Renal pelvis (tissue), 1 donor: ENCODE measurements at regions not wholly inside any gene's neighbourhood (a gene's known extent, or its start where the extent isn't known, plus 50 kb on each side); places are given as distances from the start of the nearest gene placed in this dataset.
A peak's percentile ranks its signal among the peaks of the same experiment; 100 is the strongest.

Source experiments
- DNase-seq: peaks from one replicate; pipeline ENCODE4 v3.0.0-alpha.2; 2013

DNA sequence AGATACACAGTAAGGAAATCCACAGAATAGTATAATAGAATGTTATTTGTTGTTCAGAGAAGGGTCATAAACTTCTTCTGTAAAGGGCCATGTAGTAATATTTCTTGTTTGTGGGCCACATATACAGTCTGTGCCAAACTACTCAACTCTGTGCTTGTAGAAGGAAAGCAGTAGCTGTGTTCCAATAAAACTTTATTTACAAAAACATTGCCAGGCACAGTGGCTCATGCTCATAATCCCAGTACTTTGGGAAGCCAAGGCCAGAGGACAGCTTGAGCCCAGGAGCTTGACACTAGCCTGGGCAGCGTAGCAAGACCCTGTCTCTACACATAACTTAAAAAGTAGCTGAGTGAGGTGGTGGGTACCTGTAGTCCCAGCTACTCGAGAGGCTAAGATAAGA is 612.8 kb upstream of the PSMD7 start:
- no peak for DNase-seq

GRCh38 chr16:73672135-73672534 is 624.2 kb upstream of the ZFHX3 start:
- DNase-seq = no peak

DNA sequence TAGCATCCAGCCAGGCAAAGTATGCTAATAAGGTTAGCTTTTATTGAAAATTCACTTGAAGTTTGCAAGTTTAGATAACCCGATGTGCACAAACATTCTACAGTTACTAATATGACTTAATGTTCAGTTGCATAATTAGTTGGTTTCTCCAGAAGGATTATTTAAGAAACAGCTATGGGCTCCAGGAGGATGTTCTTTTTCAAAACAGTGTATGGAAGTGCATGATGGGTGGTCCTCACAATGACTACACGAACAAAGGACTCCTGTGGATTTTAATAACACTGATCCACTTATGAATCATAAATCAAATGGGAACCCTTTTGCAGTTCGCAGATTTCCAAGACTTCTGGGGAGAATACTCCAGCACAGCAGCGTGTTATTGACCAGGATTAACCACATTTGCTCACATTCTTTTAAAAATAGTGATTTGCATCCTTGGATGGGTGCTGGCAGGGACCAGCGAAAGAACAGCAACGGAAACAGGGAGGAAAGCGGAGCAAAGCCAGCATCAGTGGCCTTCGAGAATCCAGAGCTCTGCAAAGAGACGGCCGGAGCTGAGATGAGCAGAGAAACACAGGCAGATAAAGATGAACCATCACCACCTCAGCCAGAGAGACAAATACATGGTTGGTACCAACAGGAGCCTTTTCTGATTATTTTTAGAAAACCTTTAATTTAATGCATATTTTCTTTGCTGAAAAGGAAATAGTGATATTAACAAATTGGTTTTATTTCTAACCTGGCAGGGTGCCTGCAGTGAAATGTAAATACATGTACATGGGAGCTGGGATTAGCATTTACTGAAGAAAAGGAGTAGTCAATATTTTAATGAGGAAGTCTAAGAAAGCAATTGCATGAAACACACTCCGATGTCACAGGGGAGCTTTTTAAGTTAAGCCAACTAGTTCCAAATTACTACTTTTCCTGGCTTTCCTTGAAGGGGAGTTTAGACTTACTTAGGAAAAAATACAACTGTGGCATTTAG is 623.2 kb upstream of the ZFHX3 start:
- DNase-seq = no peak

- no peak for DNase-seq
Observed at GRCh38 chr16:73669535-73670274, 621.8 kb upstream of the ZFHX3 start.

DNA sequence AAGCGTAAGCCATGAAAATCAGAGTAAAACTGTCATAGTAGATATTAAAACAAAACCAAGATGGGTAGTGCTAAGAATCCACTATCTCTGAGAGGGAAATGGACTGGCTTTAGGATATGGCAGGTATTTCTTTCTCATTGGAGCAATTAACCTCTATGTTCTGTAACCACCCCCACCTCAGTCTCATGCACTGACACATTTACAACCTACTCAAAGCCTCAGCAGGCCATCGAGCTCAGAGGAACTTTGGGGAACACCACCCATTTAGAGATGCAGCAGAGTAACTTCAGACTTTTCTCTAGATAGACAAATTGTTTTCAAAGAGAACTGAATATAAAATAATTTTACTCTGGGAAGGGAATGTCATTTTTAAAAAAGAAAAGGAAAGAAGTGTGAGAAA is 615.8 kb upstream of the ZFHX3 start:
- no peak for DNase-seq

DNA sequence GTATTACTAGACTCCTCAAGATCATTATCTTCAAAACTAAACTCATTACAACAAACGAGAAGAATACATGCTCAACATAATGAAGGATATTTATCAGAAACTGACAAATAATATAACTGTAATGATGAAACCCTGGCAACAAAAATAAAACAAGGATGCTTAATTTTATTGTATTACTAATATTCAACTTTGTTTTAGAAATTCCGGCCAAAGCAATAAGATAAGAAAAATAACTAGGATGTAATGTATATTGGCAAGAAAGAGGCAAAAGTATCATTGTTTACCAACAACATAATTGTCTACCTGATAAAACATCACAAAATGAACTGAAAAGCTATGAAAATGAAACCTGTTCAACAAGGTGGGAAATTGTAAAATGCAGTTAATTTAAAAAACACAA is 588.3 kb upstream of the ZFHX3 start:
- no peak for DNase-seq

GRCh38 chr16:73629011-73629410 is 581.1 kb upstream of the ZFHX3 start:
- no peak for DNase-seq

DNA sequence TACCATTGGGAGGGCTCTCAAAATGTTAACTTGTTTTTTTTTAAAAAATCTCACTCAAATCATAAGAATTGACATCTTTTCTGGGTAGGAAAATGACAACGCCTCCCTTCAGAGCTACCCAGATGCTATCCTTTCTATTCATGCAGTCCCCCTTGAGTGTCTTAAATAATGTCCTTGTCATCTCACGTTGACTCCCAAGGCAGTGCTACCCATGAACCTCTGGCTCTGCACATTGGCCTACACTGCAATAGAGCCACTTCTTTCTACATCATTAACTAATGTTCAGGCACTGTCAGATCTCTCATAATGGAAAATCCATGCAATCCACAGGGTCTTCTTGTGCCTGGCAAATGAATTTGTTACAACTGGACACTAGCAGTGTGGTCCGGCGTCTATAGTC is 569.8 kb upstream of the ZFHX3 start:
- no peak for DNase-seq

DNA sequence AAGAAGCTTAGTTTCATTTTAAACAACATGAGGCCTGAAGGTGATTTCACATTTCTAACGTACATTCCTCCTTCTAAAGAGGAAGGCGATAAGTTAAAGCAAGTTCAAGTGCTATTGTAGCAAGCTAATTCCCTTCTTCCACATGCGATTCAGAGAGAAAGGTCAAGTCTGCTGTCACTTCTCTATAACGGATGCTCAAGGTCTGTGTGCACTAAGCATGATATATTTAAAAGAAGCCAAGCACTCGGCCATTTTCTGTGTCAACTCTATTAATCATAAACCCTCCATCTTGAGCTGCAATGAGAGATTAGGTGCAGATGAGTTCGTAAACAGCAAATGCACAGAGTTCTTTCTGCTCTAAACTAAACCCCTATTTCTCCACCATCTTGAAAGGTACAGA is 568.8 kb upstream of the ZFHX3 start:
- DNase-seq = no peak

- no peak for DNase-seq
Observed at GRCh38 chr16:73616166-73616753, 568.3 kb upstream of the ZFHX3 start.

DNA sequence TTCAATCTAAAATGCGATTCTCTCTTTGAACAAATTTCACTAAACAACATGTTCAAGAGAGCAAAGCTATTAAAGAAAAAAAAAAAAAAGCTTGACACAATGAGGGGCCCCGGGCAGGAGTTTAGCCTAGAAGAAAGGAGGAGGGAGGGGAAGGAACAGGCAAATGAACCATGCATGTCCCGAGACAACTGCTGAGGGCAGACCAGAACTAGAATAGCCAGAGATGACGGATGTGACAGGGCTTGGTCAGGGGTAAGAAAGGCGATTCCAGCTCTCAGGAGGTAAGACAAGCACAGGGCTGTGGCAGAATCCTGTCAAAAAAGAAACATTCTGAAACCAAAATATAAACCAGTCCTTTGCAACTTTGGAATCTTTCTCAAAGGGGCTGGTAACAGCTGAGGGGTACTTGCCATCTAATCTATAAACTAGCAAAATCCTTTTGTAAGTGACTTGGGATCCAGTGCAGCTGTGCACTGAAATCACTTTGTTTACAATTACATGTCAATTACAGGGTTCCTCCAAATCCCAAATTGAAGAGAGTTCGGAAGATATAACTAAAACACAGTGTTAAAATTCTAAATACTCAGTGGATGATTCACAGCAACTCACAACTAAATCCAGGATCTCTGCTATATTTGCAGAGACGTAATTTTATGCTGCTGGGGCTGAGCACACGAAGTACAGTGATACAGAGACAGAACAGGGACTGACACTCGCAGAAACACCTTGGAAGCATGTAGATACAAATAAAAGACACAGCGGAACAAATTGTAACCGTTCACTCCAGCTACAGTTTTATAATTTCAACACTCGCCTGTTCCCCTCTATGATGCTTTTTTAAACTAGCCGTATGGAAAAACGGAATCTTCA is 567.4 kb upstream of the ZFHX3 start:
- no peak for DNase-seq

DNA sequence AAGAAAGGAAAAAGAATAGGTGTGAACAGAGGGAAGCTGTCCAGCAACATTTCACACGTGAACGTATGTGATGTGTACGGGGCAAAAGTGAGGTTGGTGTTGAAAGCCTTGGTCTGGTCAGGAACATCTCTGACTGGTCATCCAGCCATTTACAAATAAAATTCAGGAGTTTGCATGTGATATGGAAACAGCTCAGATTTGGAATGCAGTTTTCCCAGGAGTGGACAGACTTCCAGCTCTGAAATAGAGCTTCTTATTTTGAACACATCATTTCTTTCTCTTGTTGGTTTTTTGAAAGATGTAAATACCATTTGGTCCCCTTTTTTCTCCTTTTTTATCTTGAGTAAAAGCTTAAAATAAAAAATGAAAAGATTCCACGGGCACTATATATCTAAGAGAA is 566.2 kb upstream of the ZFHX3 start:
- DNase-seq = no peak

DNA sequence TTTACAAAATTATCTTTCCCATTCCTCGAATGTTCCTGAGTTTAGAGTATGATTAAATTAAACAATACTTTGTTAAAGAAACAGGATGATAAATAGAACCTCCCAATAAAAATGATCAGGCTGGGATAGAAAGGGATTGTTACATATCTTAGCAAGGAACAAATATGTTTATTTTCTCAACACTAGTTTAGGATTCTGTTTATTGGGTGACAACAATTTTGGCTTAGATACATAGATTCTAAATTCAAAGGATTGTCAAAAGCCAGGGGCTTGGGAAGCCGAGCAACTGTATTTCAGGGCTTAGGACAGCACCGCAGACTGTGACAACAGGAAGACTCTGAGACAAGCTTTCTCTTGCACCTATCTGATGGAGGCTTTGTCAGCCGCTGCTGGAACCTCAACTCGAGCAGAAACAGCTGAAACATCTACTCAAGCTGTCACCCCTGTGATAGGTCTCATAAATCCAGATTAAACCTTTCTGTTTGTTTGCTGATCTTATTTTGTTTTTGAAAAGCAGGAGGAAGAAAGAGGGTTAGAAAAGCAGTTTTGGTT is 562.8 kb upstream of the ZFHX3 start:
- no peak for DNase-seq

- DNase-seq = no peak
Observed at GRCh38 chr16:73610160-73610559, 562.2 kb upstream of the ZFHX3 start.

- DNase-seq = no peak
Observed at GRCh38 chr16:73608911-73609310, 561.0 kb upstream of the ZFHX3 start.

- no peak for DNase-seq
Observed at GRCh38 chr16:73605309-73605708, 557.4 kb upstream of the ZFHX3 start.

GRCh38 chr16:73601911-73602310 is 554.0 kb upstream of the ZFHX3 start:
- DNase-seq = no peak

GRCh38 chr16:73599870-73600269 is 551.9 kb upstream of the ZFHX3 start:
- no peak for DNase-seq

- DNase-seq = no peak
Observed at GRCh38 chr16:73599351-73599750, 551.4 kb upstream of the ZFHX3 start.

DNA sequence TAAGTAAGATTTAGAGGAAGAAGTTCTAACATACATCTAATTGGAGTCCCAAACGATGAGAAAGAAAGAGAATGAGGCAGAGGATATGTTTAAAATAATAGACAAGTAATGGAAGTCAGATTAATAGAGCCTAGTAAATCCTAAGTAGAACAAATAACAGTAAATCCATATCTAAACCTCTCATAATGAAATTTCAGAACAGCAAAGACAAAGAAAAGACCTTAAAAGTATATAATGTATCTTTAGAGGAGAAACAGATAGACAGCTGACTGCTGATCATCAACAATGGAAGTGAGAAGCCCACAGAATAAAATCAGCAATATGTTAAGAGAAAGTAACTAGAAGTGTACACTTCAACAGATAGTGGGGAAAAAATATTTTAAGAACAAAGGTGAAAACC is 536.2 kb upstream of the ZFHX3 start:
- DNase-seq = no peak

- peak; percentile 39 for DNase-seq
Observed at GRCh38 chr16:73572135-73572828, 524.4 kb upstream of the ZFHX3 start.
